K562 (cell line): ENCODE measurements at regions not wholly inside any gene's neighbourhood (a gene's known extent, or its start where the extent isn't known, plus 50 kb on each side); places are given as distances from the start of the nearest gene placed in this dataset.

Source experiments
- ATAC-seq: fragments of 200-7000 bp; cut with Tn5 transposase; 3 replicates; pipeline ENCODE4 v1.9.1; 2020; ENCODE audit warnings: moderate library complexity
- BruUV-seq: library from RNA; stranded (reverse); fragments of 400-500 nt; replicated peaks from 2 replicates; lab custom pipeline; 2021; lab: Mats Ljungman, UMichigan
- CTCF ChIA-PET: fragments of 300-600 bp; formaldehyde crosslinking; extraction: SDS; loops from one replicate; lab custom pipeline; 2021; ENCODE audit warnings: low intra/inter-chr PET ratio; lab: Yijun Ruan, JAX
- POLR2A ChIA-PET: fragments of 300-600, 350-650 bp; sonication (Branson Sonifier 250); formaldehyde crosslinking; extraction: SDS; loops from one replicate; lab custom pipeline; 2021; ENCODE audit warnings: antibody characterized with exemption, inconsistent platforms; lab: Yijun Ruan, JAX
- DNase-seq, 4 experiments: peaks; one replicate each; pipeline versions ENCODE4 v3.0.0 to v3.0.0-alpha.2; 2011 to 2018; ENCODE audit warnings: low spot score in 3 of 4, mixed read lengths in 3 of 4; ENCODE audit errors: extremely low read depth in 1 of 4
- FAIRE-seq: peaks from 2 replicates; lab custom pipeline; 2011; peaks lifted over from hg19 to GRCh38; lab: Jason Lieb, UNC
- H2AFZ ChIP-seq: 2 replicates; pipeline ENCODE4 v1.6.0; 2011; ENCODE audit warnings: low read depth, low read length, control low read depth, inconsistent platforms
- H3K27ac ChIP-seq: fragments of 200-600 bp; 3 replicates; pipeline ENCODE4 v1.8.0; 2011; ENCODE audit warnings: low read depth, mild to moderate bottlenecking, control low read depth, inconsistent platforms, low read length, moderate library complexity, mixed read lengths; ENCODE audit errors: extremely low read depth
- H3K27me3 ChIP-seq, 2 experiments: fragments of 300-600 bp in 1 of 2; 2 replicates in 1 of 2; 3 replicates in 1 of 2; pipeline versions ENCODE4 v1.6.0 to v1.8.0; 2011; ENCODE audit warnings: inconsistent platforms in 2 of 2, low read length in 2 of 2, mild to moderate bottlenecking in 1 of 2, mixed read lengths in 1 of 2, moderate library complexity in 1 of 2; ENCODE audit not compliant: control insufficient read depth in 2 of 2, insufficient read depth in 2 of 2
- H3K36me3 ChIP-seq: fragments of 300-600 bp; 3 replicates; pipeline ENCODE4 v1.8.0; 2011; ENCODE audit warnings: mild to moderate bottlenecking, low read length, inconsistent platforms; ENCODE audit not compliant: control insufficient read depth, insufficient read depth
- H3K4me1 ChIP-seq, 2 experiments: fragments of 200-600 bp in 1 of 2; replicated peaks in 1 of 2; 2 replicates in 1 of 2; 3 replicates in 1 of 2; pipeline versions ENCODE4 v1.5.1 to v1.8.0; 2011; ENCODE audit warnings: inconsistent platforms in 2 of 2, low read length in 2 of 2, mild to moderate bottlenecking in 1 of 2, mixed read lengths in 1 of 2, moderate library complexity in 1 of 2; ENCODE audit not compliant: control insufficient read depth in 2 of 2, insufficient read depth in 2 of 2
- H3K4me2 ChIP-seq: 2 replicates; pipeline ENCODE4 v1.6.1; 2011; ENCODE audit warnings: low read length, control low read depth, inconsistent platforms, mixed read lengths; ENCODE audit not compliant: insufficient read depth
- H3K4me3 ChIP-seq: fragments of 200-600 bp; sonication (generic), shearing (Covaris generic); 2 replicates; pipeline ENCODE4 v1.5.1; 2016; ENCODE audit warnings: control low read depth, inconsistent platforms
- H3K79me2 ChIP-seq: fragments of 200-600 bp; 3 replicates; pipeline ENCODE4 v1.8.0; 2011; ENCODE audit warnings: low read length, inconsistent platforms; ENCODE audit not compliant: control insufficient read depth, insufficient read depth
- H3K9ac ChIP-seq, 2 experiments: 2 replicates each; pipeline versions ENCODE4 v1.6.0 to v1.6.1; 2011; ENCODE audit warnings: low read depth in 2 of 2, low read length in 2 of 2, control low read depth in 1 of 2, inconsistent platforms in 1 of 2, mild to moderate bottlenecking in 1 of 2, mixed read lengths in 1 of 2; ENCODE audit not compliant: insufficient read depth in 1 of 2
- H3K9me1 ChIP-seq: one replicate; pipeline ENCODE4 v1.6.0; 2011; ENCODE audit warnings: inconsistent platforms, mild to moderate bottlenecking, low read length, moderate library complexity; ENCODE audit not compliant: control insufficient read depth, insufficient read depth
- H3K9me3 ChIP-seq: replicated peaks from 2 replicates; pipeline ENCODE4 v1.5.1; 2011; ENCODE audit warnings: low read depth, low read length, inconsistent platforms; ENCODE audit not compliant: control insufficient read depth, insufficient read depth
- H4K20me1 ChIP-seq: replicated peaks from 2 replicates; pipeline ENCODE4 v1.6.1; 2011; ENCODE audit warnings: low read length, inconsistent platforms, mixed read lengths; ENCODE audit not compliant: control insufficient read depth, insufficient read depth
- CREB5 ChIP-seq: fragments of 250-450 bp; sonication (Bioruptor Pico); IDR thresholded peaks from 2 replicates; pipeline ENCODE4 v1.5.0; 2020; ENCODE audit warnings: mild to moderate bottlenecking
- EHMT2 ChIP-seq: fragments of 450-650 bp; IDR thresholded peaks from 2 replicates; pipeline ENCODE4 v1.6.1; 2018; ENCODE audit warnings: antibody characterized with exemption
- EWSR1 ChIP-seq: fragments of 450-650 bp; IDR thresholded peaks from 2 replicates; pipeline ENCODE4 v1.6.1; 2018; ENCODE audit warnings: borderline replicate concordance, mild to moderate bottlenecking, low read depth, moderate library complexity; ENCODE audit not compliant: partially characterized antibody
- GTF3C2 ChIP-seq: IDR thresholded peaks from 3 replicates; pipeline ENCODE4 v1.6.1; 2011; ENCODE audit warnings: borderline replicate concordance, mild to moderate bottlenecking, moderate library complexity; ENCODE audit not compliant: insufficient read length; ENCODE audit errors: extremely low read depth
- HIVEP1 ChIP-seq: fragments of 250-450 bp; sonication (Bioruptor Pico); IDR thresholded peaks from 2 replicates; pipeline ENCODE4 v1.4.0; 2020; ENCODE audit warnings: mild to moderate bottlenecking
- NUFIP1 ChIP-seq: fragments of 450-650 bp; IDR thresholded peaks from 2 replicates; pipeline ENCODE4 v1.6.1; 2018; ENCODE audit not compliant: partially characterized antibody
- RBM22 ChIP-seq: fragments of 200-400 bp; formaldehyde crosslinking; IDR thresholded peaks from 2 replicates; pipeline ENCODE4 v1.6.1; 2018; ENCODE audit warnings: low read length, low read depth; ENCODE audit not compliant: poor library complexity, severe bottlenecking
- ZNF232 ChIP-seq: sonication (generic); formaldehyde crosslinking; IDR thresholded peaks from 2 replicates; pipeline ENCODE4 v1.8.0; 2022; ENCODE audit warnings: mild to moderate bottlenecking, missing genetic modification reagents
- ZNF324 ChIP-seq: fragments of 250-450 bp; sonication (Bioruptor Pico); IDR thresholded peaks from 2 replicates; pipeline ENCODE4 v1.4.0; 2020; ENCODE audit warnings: mild to moderate bottlenecking
- ZNF41 ChIP-seq: fragments of 250-450 bp; sonication (Bioruptor Pico); conservative IDR thresholded peaks from 2 replicates; pipeline ENCODE4 v1.4.0; 2020; ENCODE audit warnings: mild to moderate bottlenecking
- ZNF589 ChIP-seq: fragments of 200-800 bp; sonication (Bioruptor generic); IDR thresholded peaks from 2 replicates; pipeline ENCODE4 v1.6.1; 2016; ENCODE audit warnings: low read depth, missing genetic modification characterization, missing compliant biosample characterization
- ZNF76 ChIP-seq: fragments of 250-450 bp; sonication (Bioruptor Pico); IDR thresholded peaks from 2 replicates; pipeline ENCODE4 v1.4.0; 2020; ENCODE audit warnings: mild to moderate bottlenecking, moderate library complexity, borderline replicate concordance
- ZSCAN29 ChIP-seq: fragments of 450-650 bp; IDR thresholded peaks from 2 replicates; pipeline ENCODE4 v1.6.1; 2017
- WGBS: fragments of 100-300 bp; shearing (Covaris generic); methylation state at CpG from one replicate; pipeline ENCODE4 v1.1.6; 2016; ENCODE audit warnings: low coverage, mixed read lengths; ENCODE audit not compliant: insufficient coverage; ENCODE audit errors: missing lambda C conversion rate; 5-methylcytosine and 5-hydroxymethylcytosine counted together
- in situ Hi-C: fragments of 300-500 bp; cut with MboI; formaldehyde crosslinking; loops from 4 replicates; pipeline ENCODE4 v1.15.0; 2018; ENCODE audit warnings: inconsistent platforms, mixed read lengths
- intact Hi-C: fragments of 100-400 bp; cut with micrococcal nuclease; formaldehyde crosslinking; loops from 2 replicates; pipeline ENCODE4 v1.14.2; 2022
- TF ChIP-seq, protein P1 (sequence below): fragments of 250-450 bp; sonication (Bioruptor Pico); IDR thresholded peaks from 2 replicates; pipeline ENCODE4 v1.5.0; 2022; ENCODE audit warnings: mild to moderate bottlenecking

DNA sequence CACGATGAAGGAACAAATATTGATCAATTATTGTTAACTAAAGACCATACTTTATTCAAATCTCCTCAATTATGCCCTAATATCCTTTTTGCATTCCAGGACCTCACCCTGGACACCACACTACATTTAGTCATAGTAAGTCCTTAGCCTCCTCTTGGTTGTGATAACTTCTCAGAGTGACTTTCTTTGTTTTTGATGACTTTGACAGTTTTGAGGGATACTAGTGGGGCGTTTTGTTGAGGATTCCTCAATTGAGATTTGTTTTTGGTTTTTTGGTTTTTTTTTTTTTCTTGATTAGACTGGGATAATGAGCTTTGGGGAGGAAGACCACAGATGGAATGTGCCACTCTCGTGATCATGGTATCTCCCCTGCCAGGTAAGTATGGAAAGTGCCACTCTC is 105.5 kb downstream of the SOX9 start:
- ChIA-PET CTCF (no interaction called here), POLR2A (no interaction called here)
- in situ Hi-C loops (no loop called here), intact Hi-C loops (no loop called here)
- FAIRE-seq (no peak), DNase-seq (no peak), ATAC-seq (no peak)
- H3K36me3 ChIP-seq = no peaks in the 10 kb centered on the region
- H3K79me2 ChIP-seq = no peaks in the 10 kb centered on the region
- BruUV-seq = no TSS peak
- TF ChIP-seq RBM22 = no peak
- TF ChIP-seq ZSCAN29 = no peak
- TF ChIP-seq HIVEP1 (CRISPR knock-in tag) = no peak
- TF ChIP-seq, protein P1, sequence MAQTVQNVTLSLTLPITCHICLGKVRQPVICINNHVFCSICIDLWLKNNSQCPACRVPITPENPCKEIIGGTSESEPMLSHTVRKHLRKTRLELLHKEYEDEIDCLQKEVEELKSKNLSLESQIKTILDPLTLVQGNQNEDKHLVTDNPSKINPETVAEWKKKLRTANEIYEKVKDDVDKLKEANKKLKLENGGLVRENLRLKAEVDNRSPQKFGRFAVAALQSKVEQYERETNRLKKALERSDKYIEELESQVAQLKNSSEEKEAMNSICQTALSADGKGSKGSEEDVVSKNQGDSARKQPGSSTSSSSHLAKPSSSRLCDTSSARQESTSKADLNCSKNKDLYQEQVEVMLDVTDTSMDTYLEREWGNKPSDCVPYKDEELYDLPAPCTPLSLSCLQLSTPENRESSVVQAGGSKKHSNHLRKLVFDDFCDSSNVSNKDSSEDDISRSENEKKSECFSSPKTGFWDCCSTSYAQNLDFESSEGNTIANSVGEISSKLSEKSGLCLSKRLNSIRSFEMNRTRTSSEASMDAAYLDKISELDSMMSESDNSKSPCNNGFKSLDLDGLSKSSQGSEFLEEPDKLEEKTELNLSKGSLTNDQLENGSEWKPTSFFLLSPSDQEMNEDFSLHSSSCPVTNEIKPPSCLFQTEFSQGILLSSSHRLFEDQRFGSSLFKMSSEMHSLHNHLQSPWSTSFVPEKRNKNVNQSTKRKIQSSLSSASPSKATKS (CRISPR knock-in tag) = no peak
- no peak for TF ChIP-seq ZNF41 (CRISPR knock-in tag)
- no peak for TF ChIP-seq GTF3C2
- no peak for TF ChIP-seq EWSR1
- TF ChIP-seq CREB5 = no peak
- TF ChIP-seq ZNF589 = no peak
- no peak for TF ChIP-seq ZNF232 (CRISPR knock-in tag)
- TF ChIP-seq EHMT2 = no peak
- TF ChIP-seq ZNF324 (CRISPR knock-in tag) = no peak
- TF ChIP-seq ZNF76 = no peak
- TF ChIP-seq NUFIP1 = no peak
- H4K20me1 ChIP-seq = no peaks in the 10 kb centered on the region
- no peaks in the 10 kb centered on the region for H3K27me3 ChIP-seq
- WGBS = 0% methylated on average over 3 of the region's 3 CpGs
- H3K9ac ChIP-seq = no peak overlapping the region
- H3K9me1 ChIP-seq = no peaks in the 10 kb centered on the region
- H3K4me2 ChIP-seq = no peak overlapping the region
- H3K27ac ChIP-seq = no peak overlapping the region
- no peak overlapping the region for H3K4me3 ChIP-seq
- no peaks in the 10 kb centered on the region for H3K4me1 ChIP-seq
- no peaks in the 10 kb centered on the region for H3K9me3 ChIP-seq
- no peak overlapping the region for H2AFZ ChIP-seq
